HG03060 (cell line): ENCODE measurements at regions not wholly inside any gene's neighbourhood (a gene's known extent, or its start where the extent isn't known, plus 50 kb on each side); places are given as distances from the start of the nearest gene placed in this dataset.

ENCODE experiments used
- ATAC-seq: cut with Tn5 transposase; IDR thresholded peaks from one replicate; pipeline ENCODE4 v1.9.1; 2021; ENCODE audit warnings: low read depth, moderate number of reproducible peaks; ENCODE audit not compliant: unreplicated experiment

- no peak for ATAC-seq
Observed at GRCh38 chr14:100463937-100464336, 123.3 kb downstream of the BEGAIN start.

- ATAC-seq = no peak
Observed at GRCh38 chr14:100466111-100466856, 120.9 kb downstream of the BEGAIN start.

GRCh38 chr14:100467046-100467750, 120.0 kb downstream of the BEGAIN start:
- ATAC-seq = no peak

- no peak for ATAC-seq
Observed at GRCh38 chr14:100467939-100468338, 119.3 kb downstream of the BEGAIN start.

- no peak for ATAC-seq
Observed at GRCh38 chr14:100468557-100468956, 118.7 kb downstream of the BEGAIN start.

GRCh38 chr14:100469632-100470522, 117.3 kb downstream of the BEGAIN start:
- ATAC-seq = no peak

- no peak for ATAC-seq
Observed at GRCh38 chr14:100470523-100470897, 116.7 kb downstream of the BEGAIN start.

- ATAC-seq = no peak
Observed at GRCh38 chr14:100471441-100472093, 115.7 kb downstream of the BEGAIN start.

GRCh38 chr14:100472094-100472455, 115.1 kb downstream of the BEGAIN start:
- no peak for ATAC-seq

GRCh38 chr14:100472491-100472890, 114.7 kb downstream of the BEGAIN start:
- ATAC-seq = no peak

- ATAC-seq = no peak
Observed at GRCh38 chr14:100473249-100473648, 114.0 kb downstream of the BEGAIN start.

GRCh38 chr14:100474196-100474595, 113.0 kb downstream of the BEGAIN start:
- ATAC-seq = no peak

GRCh38 chr14:100475268-100475667, 111.9 kb downstream of the BEGAIN start:
- ATAC-seq = no peak

- no peak for ATAC-seq
Observed at GRCh38 chr14:100476012-100476822, 111.0 kb downstream of the BEGAIN start.

GRCh38 chr14:100484531-100485267, 102.5 kb downstream of the BEGAIN start:
- no peak for ATAC-seq

- ATAC-seq = peak; percentile 69
Observed at GRCh38 chr14:100486025-100486828, 101.0 kb downstream of the BEGAIN start.
